Sigmoid colon (tissue), 3 donors: ENCODE measurements at regions not wholly inside any gene's neighbourhood (a gene's known extent, or its start where the extent isn't known, plus 50 kb on each side); places are given as distances from the start of the nearest gene placed in this dataset.

Experiments used
- POLR2A ChIP-seq, 2 donors: fragments of 450-650 bp; IDR thresholded peaks; one replicate each; pipeline ENCODE4 v1.6.1; 2016; ENCODE audit warnings: antibody characterized with exemption in 2 of 2, mild to moderate bottlenecking in 2 of 2, moderate library complexity in 2 of 2
- TF ChIP-seq, protein P1 (sequence below), 4 experiments: fragments of 450-650 bp in 3 of 4; fragments of 200-600 bp in 1 of 4; IDR thresholded peaks; one replicate each; pipeline ENCODE4 v1.5.1; 2016 to 2019; ENCODE audit warnings: antibody characterized with exemption in 4 of 4, mild to moderate bottlenecking in 3 of 4, moderate library complexity in 2 of 4

DNA sequence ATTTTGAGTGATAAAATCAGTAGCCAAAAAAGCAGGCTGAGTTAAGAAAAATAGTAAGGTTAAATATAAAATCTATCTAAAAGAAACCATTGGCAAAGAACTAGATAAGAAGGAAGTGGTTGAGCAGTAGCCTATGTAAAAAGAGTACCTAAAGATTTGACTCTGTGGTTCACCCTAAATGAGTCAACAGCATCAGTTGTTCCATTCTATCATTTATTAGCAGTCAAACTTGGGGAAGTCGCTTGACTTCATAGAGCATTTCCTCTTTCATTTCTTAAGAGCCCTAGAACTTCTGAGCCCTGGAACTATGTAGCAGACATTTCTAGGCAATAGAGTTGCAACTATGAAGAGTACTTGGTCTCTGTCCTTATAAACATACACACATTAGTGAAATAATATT, 381.7 kb downstream of the NUP35 start:
- TF ChIP-seq, protein P1, sequence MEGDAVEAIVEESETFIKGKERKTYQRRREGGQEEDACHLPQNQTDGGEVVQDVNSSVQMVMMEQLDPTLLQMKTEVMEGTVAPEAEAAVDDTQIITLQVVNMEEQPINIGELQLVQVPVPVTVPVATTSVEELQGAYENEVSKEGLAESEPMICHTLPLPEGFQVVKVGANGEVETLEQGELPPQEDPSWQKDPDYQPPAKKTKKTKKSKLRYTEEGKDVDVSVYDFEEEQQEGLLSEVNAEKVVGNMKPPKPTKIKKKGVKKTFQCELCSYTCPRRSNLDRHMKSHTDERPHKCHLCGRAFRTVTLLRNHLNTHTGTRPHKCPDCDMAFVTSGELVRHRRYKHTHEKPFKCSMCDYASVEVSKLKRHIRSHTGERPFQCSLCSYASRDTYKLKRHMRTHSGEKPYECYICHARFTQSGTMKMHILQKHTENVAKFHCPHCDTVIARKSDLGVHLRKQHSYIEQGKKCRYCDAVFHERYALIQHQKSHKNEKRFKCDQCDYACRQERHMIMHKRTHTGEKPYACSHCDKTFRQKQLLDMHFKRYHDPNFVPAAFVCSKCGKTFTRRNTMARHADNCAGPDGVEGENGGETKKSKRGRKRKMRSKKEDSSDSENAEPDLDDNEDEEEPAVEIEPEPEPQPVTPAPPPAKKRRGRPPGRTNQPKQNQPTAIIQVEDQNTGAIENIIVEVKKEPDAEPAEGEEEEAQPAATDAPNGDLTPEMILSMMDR (IDR thresholded peaks at IDR 0.05): no peak
- TF ChIP-seq POLR2A (IDR thresholded peaks at IDR 0.05): no peak
